Central memory CD8-positive, alpha-beta T cell (primary cell): ENCODE measurements at regions not wholly inside any gene's neighbourhood (a gene's known extent, or its start where the extent isn't known, plus 50 kb on each side); places are given as distances from the start of the nearest gene placed in this dataset.

Experiments used
- ATAC-seq: fragments of 150-1000 bp; cut with Tn5 transposase; replicated peaks from 2 replicates; pipeline ENCODE4 v1.10.0; 2022; ENCODE audit warnings: mild to moderate bottlenecking, moderate FRiP score, moderate number of reproducible peaks; ENCODE audit not compliant: poor library complexity, severe bottlenecking; ENCODE audit errors: extremely low read depth
- DNase-seq, 2 donors: peaks; one replicate each; pipeline ENCODE4 v3.0.0; 2021; ENCODE audit warnings: low spot score in 2 of 2
- H3K27ac Mint-ChIP-seq: one replicate; pipeline ENCODE4 v1.8.0; 2022; ENCODE audit warnings: low read depth, mild to moderate bottlenecking, moderate library complexity, mixed read lengths
- H3K27me3 Mint-ChIP-seq: one replicate; pipeline ENCODE4 v1.8.0; 2022; ENCODE audit warnings: mixed read lengths
- H3K36me3 Mint-ChIP-seq: one replicate; pipeline ENCODE4 v1.8.0; 2022; ENCODE audit warnings: mild to moderate bottlenecking, moderate library complexity, mixed read lengths; ENCODE audit not compliant: insufficient read depth
- H3K4me1 Mint-ChIP-seq: one replicate; pipeline ENCODE4 v1.8.0; 2022; ENCODE audit warnings: mixed read lengths
- H3K4me3 Mint-ChIP-seq: one replicate; pipeline ENCODE4 v1.8.0; 2022; ENCODE audit warnings: mild to moderate bottlenecking, moderate library complexity, mixed read lengths
- H3K9me3 Mint-ChIP-seq: one replicate; pipeline ENCODE4 v1.8.0; 2022; ENCODE audit warnings: mixed read lengths

GRCh38 chr12:115137812-115138521 is 454.0 kb upstream of the TBX3 start:
- Mint-ChIP-seq H3K4me3 (no peak overlapping the region), H3K27ac (no peak overlapping the region), H3K27me3 (no peaks in the 10 kb centered on the region), H3K9me3 (peaks cover 7% of the 10 kb centered on the region), H3K4me1 (no peaks in the 10 kb centered on the region), H3K36me3 (no peaks in the 10 kb centered on the region)
- DNase-seq (no peak), ATAC-seq (no peak)

DNA sequence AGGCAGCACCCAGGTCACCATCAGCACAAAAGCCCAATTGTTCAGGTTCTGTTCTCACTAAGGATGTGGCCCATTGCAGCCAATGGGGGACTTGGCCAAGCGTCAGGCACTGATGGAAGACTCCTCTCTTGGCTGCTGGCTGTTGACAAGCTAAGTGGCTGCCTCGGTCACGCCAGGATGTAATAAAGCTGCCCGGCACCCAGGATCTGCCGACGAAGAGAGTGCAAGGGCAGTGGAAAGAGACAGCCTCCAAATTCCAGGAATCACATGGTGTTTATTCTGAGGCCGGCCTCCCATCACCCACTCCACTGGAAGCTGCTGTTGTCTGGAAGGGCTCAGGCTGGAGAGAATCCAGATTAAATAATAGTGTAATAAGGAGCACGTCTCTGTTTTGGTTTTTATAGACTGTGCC is 451.8 kb upstream of the TBX3 start:
- no peak for ATAC-seq
- Mint-ChIP-seq H3K4me1 (no peaks in the 10 kb centered on the region), H3K27ac (no peak overlapping the region), H3K27me3 (no peaks in the 10 kb centered on the region), H3K9me3 (peaks cover 14% of the 10 kb centered on the region), H3K4me3 (no peak overlapping the region), H3K36me3 (no peaks in the 10 kb centered on the region)
- no peak for DNase-seq

DNA sequence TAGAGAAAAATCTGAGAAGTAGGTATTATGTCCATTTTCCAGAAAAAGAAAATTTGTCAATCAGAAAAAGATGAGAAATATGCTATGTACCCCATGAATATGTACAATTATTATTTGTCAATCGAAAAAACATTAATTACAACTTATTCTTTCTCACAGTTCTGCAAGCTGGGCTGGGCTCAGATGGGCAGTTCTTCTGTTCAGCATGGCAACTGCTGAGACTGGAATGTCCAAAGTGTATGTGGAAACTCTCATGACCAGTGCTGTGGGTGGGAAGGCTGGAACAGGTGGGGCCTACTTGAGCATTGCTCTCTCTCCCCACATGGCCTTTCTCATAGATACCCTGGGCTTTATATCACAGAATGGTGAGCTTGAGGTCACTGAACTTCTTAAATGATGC is 450.3 kb upstream of the TBX3 start:
- no peak overlapping the region for H3K27ac Mint-ChIP-seq
- H3K27me3 Mint-ChIP-seq: no peaks in the 10 kb centered on the region
- H3K9me3 Mint-ChIP-seq: peaks cover 20% of the 10 kb centered on the region
- DNase-seq (no peak), ATAC-seq (no peak)
- H3K4me1 Mint-ChIP-seq: no peaks in the 10 kb centered on the region
- no peaks in the 10 kb centered on the region for H3K36me3 Mint-ChIP-seq
- H3K4me3 Mint-ChIP-seq: no peak overlapping the region

DNA sequence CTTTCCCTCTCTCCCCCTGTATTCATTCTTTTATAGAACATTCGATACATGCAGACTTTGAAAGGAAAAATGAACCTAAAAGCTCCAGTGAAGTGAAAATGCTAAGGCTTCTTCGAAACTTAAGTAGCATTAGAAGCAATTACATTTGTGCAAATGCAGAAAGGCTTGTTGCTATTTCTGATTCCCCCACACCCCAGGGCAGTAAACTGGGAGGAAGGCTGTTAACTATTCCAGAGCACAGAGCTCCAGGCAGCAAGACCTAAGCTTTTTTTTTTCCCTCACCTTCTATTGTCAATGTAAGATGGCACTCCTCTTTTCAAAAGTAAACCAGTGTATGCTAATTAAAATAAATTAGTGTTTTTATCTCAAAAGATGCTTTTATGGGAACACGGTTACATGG is 448.9 kb upstream of the TBX3 start:
- no peak for ATAC-seq
- H3K9me3 Mint-ChIP-seq: peaks cover 20% of the 10 kb centered on the region
- no peaks in the 10 kb centered on the region for H3K4me1 Mint-ChIP-seq
- DNase-seq: no peak
- no peak overlapping the region for H3K27ac Mint-ChIP-seq
- no peaks in the 10 kb centered on the region for H3K27me3 Mint-ChIP-seq
- no peaks in the 10 kb centered on the region for H3K36me3 Mint-ChIP-seq
- H3K4me3 Mint-ChIP-seq: no peak overlapping the region

GRCh38 chr12:115132145-115132544 is 448.2 kb upstream of the TBX3 start:
- H3K4me1 Mint-ChIP-seq: no peaks in the 10 kb centered on the region
- H3K36me3 Mint-ChIP-seq: no peaks in the 10 kb centered on the region
- peaks cover 20% of the 10 kb centered on the region for H3K9me3 Mint-ChIP-seq
- no peaks in the 10 kb centered on the region for H3K27me3 Mint-ChIP-seq
- H3K27ac Mint-ChIP-seq: no peak overlapping the region
- no peak for DNase-seq
- ATAC-seq: no peak
- H3K4me3 Mint-ChIP-seq: no peak overlapping the region

DNA sequence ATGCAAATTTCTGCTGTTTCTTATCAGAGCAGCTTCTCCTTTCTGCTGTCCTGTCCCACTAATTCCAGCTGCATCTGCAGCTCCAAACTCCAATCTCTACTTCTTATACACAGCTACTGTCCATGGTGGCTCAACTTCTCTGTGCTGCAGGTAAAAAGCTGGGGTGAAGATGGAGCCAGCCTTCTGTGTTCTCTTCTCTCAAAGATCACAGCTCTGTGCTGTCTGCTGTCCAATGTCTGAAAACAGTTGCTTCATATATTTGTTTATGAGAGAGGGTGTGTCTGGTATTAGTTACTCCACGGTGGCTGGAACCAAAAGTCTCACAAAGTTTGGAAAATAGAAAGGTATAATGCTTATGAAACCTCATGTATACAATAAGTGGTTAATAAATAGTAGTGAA is 445.8 kb upstream of the TBX3 start:
- Mint-ChIP-seq H3K27ac (no peak overlapping the region), H3K4me3 (no peak overlapping the region), H3K4me1 (no peaks in the 10 kb centered on the region), H3K36me3 (no peaks in the 10 kb centered on the region), H3K27me3 (no peaks in the 10 kb centered on the region), H3K9me3 (peaks cover 21% of the 10 kb centered on the region)
- DNase-seq (no peak), ATAC-seq (no peak)

GRCh38 chr12:115121053-115121452 is 437.1 kb upstream of the TBX3 start:
- DNase-seq (no peak), ATAC-seq (no peak)
- Mint-ChIP-seq H3K9me3 (peaks cover 12% of the 10 kb centered on the region), H3K36me3 (no peaks in the 10 kb centered on the region), H3K4me3 (no peak overlapping the region), H3K4me1 (no peaks in the 10 kb centered on the region), H3K27ac (no peak overlapping the region), H3K27me3 (no peaks in the 10 kb centered on the region)

GRCh38 chr12:115118177-115118724 is 434.3 kb upstream of the TBX3 start:
- no peak for ATAC-seq
- DNase-seq: no peak
- Mint-ChIP-seq H3K27ac (no peak overlapping the region), H3K27me3 (no peaks in the 10 kb centered on the region), H3K36me3 (no peaks in the 10 kb centered on the region), H3K9me3 (peaks cover 6% of the 10 kb centered on the region), H3K4me3 (no peak overlapping the region), H3K4me1 (no peaks in the 10 kb centered on the region)

DNA sequence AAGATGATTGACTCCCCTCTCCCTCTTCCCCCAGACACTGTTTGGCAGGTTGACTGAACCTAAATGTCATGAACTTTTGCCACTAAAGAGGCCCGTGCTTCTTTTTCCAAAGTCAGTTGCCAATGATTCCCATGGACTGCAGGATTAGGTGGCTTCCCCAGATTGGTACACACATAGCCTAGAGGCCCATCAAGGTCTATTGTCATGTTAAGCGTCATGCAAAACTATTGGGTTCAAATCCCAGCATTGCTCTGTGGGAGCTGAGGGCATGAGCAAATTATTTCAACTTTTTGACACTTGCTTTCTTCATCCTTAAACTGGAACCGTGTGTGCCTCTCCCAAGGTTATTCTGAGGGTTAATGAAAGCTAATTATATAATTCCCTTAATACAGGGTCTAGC is 430.2 kb upstream of the TBX3 start:
- ATAC-seq (no peak), DNase-seq (no peak)
- H3K27ac Mint-ChIP-seq: no peak overlapping the region
- H3K9me3 Mint-ChIP-seq: peaks cover 6% of the 10 kb centered on the region
- H3K36me3 Mint-ChIP-seq: no peaks in the 10 kb centered on the region
- H3K4me1 Mint-ChIP-seq: no peaks in the 10 kb centered on the region
- no peak overlapping the region for H3K4me3 Mint-ChIP-seq
- no peaks in the 10 kb centered on the region for H3K27me3 Mint-ChIP-seq

DNA sequence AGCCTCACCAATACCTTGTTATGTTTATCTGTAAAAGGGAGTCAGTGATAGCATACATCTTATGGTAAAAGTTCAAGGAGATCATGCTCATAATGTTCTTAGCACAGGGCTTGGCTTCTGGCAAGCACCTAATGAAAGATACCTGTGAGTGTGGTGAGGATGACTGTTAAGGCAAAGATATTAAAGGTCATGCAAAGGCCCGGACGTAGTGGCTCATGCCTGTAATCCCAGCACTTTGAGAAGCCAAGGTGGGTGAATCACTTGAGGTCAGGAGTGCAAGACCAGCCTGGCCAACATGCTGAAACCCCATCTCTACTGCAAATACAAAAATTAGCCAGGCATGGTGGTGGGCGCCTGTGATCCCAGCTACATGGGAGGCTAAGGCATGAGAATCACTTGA is 425.9 kb upstream of the TBX3 start:
- H3K27me3 Mint-ChIP-seq: no peaks in the 10 kb centered on the region
- H3K36me3 Mint-ChIP-seq: no peaks in the 10 kb centered on the region
- H3K4me1 Mint-ChIP-seq: no peaks in the 10 kb centered on the region
- DNase-seq: no peak
- ATAC-seq: no peak
- peaks cover 10% of the 10 kb centered on the region for H3K9me3 Mint-ChIP-seq
- no peak overlapping the region for H3K4me3 Mint-ChIP-seq
- no peak overlapping the region for H3K27ac Mint-ChIP-seq

- no peaks in the 10 kb centered on the region for H3K4me1 Mint-ChIP-seq
- H3K27me3 Mint-ChIP-seq: no peaks in the 10 kb centered on the region
- ATAC-seq: no peak
- H3K36me3 Mint-ChIP-seq: no peaks in the 10 kb centered on the region
- no peak overlapping the region for H3K27ac Mint-ChIP-seq
- no peak overlapping the region for H3K4me3 Mint-ChIP-seq
- H3K9me3 Mint-ChIP-seq: peaks cover 17% of the 10 kb centered on the region
- DNase-seq: no peak
These were observed 424.4 kb upstream of the TBX3 start for GRCh38 chr12:115108129-115109100.

- no peak overlapping the region for H3K4me3 Mint-ChIP-seq
These were observed 420.2 kb upstream of the TBX3 start for GRCh38 chr12:115103884-115104883.

More at GRCh38 chr12:115103884-115104883, 420.2 kb upstream of the TBX3 start:
- Mint-ChIP-seq H3K4me1 (no peaks in the 10 kb centered on the region), H3K36me3 (no peaks in the 10 kb centered on the region), H3K9me3 (peaks cover 30% of the 10 kb centered on the region), H3K27ac (no peak overlapping the region), H3K27me3 (no peaks in the 10 kb centered on the region)
- ATAC-seq (no peak), DNase-seq (no peak)
